WI38 (cell line): ENCODE measurements at regions not wholly inside any gene's neighbourhood (a gene's known extent, or its start where the extent isn't known, plus 50 kb on each side); places are given as distances from the start of the nearest gene placed in this dataset.

Experiments
- H3K4me3 ChIP-seq: 2 replicates; pipeline ENCODE4 v1.5.1; 2011; ENCODE audit warnings: low read depth, mild to moderate bottlenecking, control low read depth, low read length
- CTCF ChIP-seq: IDR thresholded peaks from 2 replicates; pipeline ENCODE4 v1.5.1; 2012; ENCODE audit warnings: low read depth, mild to moderate bottlenecking, control low read depth, low read length

GRCh38 chr16:86214326-86215232 is 295.7 kb upstream of the FOXF1 start:
- H3K4me3 ChIP-seq = no peak overlapping the region
- TF ChIP-seq CTCF = no peak

GRCh38 chr16:86215233-86215978 is 294.9 kb upstream of the FOXF1 start:
- TF ChIP-seq CTCF = no peak
- no peak overlapping the region for H3K4me3 ChIP-seq

- no peak overlapping the region for H3K4me3 ChIP-seq
- TF ChIP-seq CTCF = no peak
Measured at GRCh38 chr16:86215979-86216585, 294.2 kb upstream of the FOXF1 start.

- no peak for TF ChIP-seq CTCF
- no peak overlapping the region for H3K4me3 ChIP-seq
Measured at GRCh38 chr16:86216591-86216990, 293.7 kb upstream of the FOXF1 start.

GRCh38 chr16:86217001-86217890 is 293.1 kb upstream of the FOXF1 start:
- TF ChIP-seq CTCF = no peak

GRCh38 chr16:86217891-86218270 is 292.4 kb upstream of the FOXF1 start:
- H3K4me3 ChIP-seq = no peak overlapping the region
- no peak for TF ChIP-seq CTCF

More at GRCh38 chr16:86217001-86217890, 293.1 kb upstream of the FOXF1 start:
- no peak overlapping the region for H3K4me3 ChIP-seq
